Right cardiac atrium (tissue), 5 donors: ENCODE measurements at regions not wholly inside any gene's neighbourhood (a gene's known extent, or its start where the extent isn't known, plus 50 kb on each side); places are given as distances from the start of the nearest gene placed in this dataset.

Experiments used
- ATAC-seq, 2 donors: fragments of 200-7000 bp; cut with Tn5 transposase; one replicate each; pipeline versions ENCODE4 v1.8.0 to v1.9.1; 2020; ENCODE audit warnings: moderate library complexity in 2 of 2, mild to moderate bottlenecking in 1 of 2
- DNase-seq, 3 donors: peaks; one replicate each; pipeline ENCODE4 v3.0.0-alpha.2; 2020
- H3K27ac ChIP-seq: one replicate; pipeline ENCODE4 v1.5.1; 2013; ENCODE audit warnings: mild to moderate bottlenecking, low read length, control low read depth, moderate library complexity
- H3K27me3 ChIP-seq: one replicate; pipeline ENCODE4 v1.6.1; 2013; ENCODE audit not compliant: control insufficient read depth, insufficient read depth
- H3K4me1 ChIP-seq: one replicate; pipeline ENCODE4 v1.6.1; 2013; ENCODE audit warnings: low read length; ENCODE audit not compliant: control insufficient read depth, insufficient read depth
- H3K4me3 ChIP-seq: one replicate; pipeline ENCODE4 v1.5.1; 2013; ENCODE audit warnings: low read length, control low read depth
- H3K9me3 ChIP-seq: one replicate; pipeline ENCODE4 v1.6.1; 2013; ENCODE audit warnings: low read length; ENCODE audit not compliant: control insufficient read depth
- WGBS: extraction: QIAGEN DNeasy Blood & Tissue Kit; methylation state at CpG from one replicate; pipeline ENCODE4 v1.1.7; 2013; 5-methylcytosine and 5-hydroxymethylcytosine counted together
- intact Hi-C, 4 donors: fragments of 100-400 bp; cut with DNase I; formaldehyde crosslinking; loops; one replicate each; pipeline versions ENCODE4 v1.11.0 to v1.14.0; 2022 to 2023
- donor health status: healthy with polysubstance abuse.
- donor health status: DM: no; HTN: yes; CAD: no.
- donor health status: DM: no; HTN: no; CAD: no.
- donor health status: DM: no; HTN: yes; CAD: no; lungs with severe emphysema.
- donor health status: DM: yes; HTN: yes; CAD: no.

GRCh38 chr16:6557353-6558023, 775.2 kb upstream of the RBFOX1 start:
- no peak overlapping the region for H3K27ac ChIP-seq
- 51% methylated on average over 11 of the region's 11 CpGs for WGBS
- no peaks in the 10 kb centered on the region for H3K9me3 ChIP-seq
- ATAC-seq (no peak), DNase-seq (no peak)
- intact Hi-C loops: no loop called here
- no peak overlapping the region for H3K4me3 ChIP-seq
- H3K4me1 ChIP-seq: no peaks in the 10 kb centered on the region
- H3K27me3 ChIP-seq: no peaks in the 10 kb centered on the region

GRCh38 chr16:6549415-6549814, 783.2 kb upstream of the RBFOX1 start:
- DNase-seq: no peak
- Histone ChIP-seq H3K27me3 (no peaks in the 10 kb centered on the region), H3K9me3 (no peaks in the 10 kb centered on the region), H3K4me3 (no peak overlapping the region), H3K4me1 (no peaks in the 10 kb centered on the region), H3K27ac (no peak overlapping the region)
- intact Hi-C loops: no loop called here
- WGBS: 81% methylated on average over 1 of the region's 1 CpG
- ATAC-seq: no peak

GRCh38 chr16:6548507-6548906, 784.1 kb upstream of the RBFOX1 start:
- Histone ChIP-seq H3K4me1 (no peaks in the 10 kb centered on the region), H3K9me3 (no peaks in the 10 kb centered on the region), H3K27me3 (no peaks in the 10 kb centered on the region), H3K4me3 (no peak overlapping the region), H3K27ac (no peak overlapping the region)
- no peak for ATAC-seq
- intact Hi-C loops: no loop called here
- WGBS: 87% methylated on average over 11 of the region's 11 CpGs
- DNase-seq: no peak

GRCh38 chr16:6547131-6547530, 785.5 kb upstream of the RBFOX1 start:
- no peaks in the 10 kb centered on the region for H3K27me3 ChIP-seq
- no peaks in the 10 kb centered on the region for H3K9me3 ChIP-seq
- no peak overlapping the region for H3K4me3 ChIP-seq
- H3K27ac ChIP-seq: no peak overlapping the region
- WGBS: 47% methylated on average over 3 of the region's 3 CpGs
- no peak for ATAC-seq
- DNase-seq: no peak
- no peaks in the 10 kb centered on the region for H3K4me1 ChIP-seq
- intact Hi-C loops: no loop called here

- no peak for ATAC-seq
- Histone ChIP-seq H3K27me3 (no peaks in the 10 kb centered on the region), H3K27ac (no peak overlapping the region), H3K4me1 (no peaks in the 10 kb centered on the region), H3K4me3 (no peak overlapping the region), H3K9me3 (no peaks in the 10 kb centered on the region)
- WGBS: 69% methylated on average over 7 of the region's 7 CpGs
- no peak for DNase-seq
- intact Hi-C loops: no loop called here
Observed at GRCh38 chr16:6545329-6545728, 787.3 kb upstream of the RBFOX1 start.

GRCh38 chr16:6541267-6541666, 791.4 kb upstream of the RBFOX1 start:
- no peak for DNase-seq
- intact Hi-C loops: no loop called here
- no peak overlapping the region for H3K27ac ChIP-seq
- no peaks in the 10 kb centered on the region for H3K9me3 ChIP-seq
- H3K4me3 ChIP-seq: no peak overlapping the region
- no peaks in the 10 kb centered on the region for H3K4me1 ChIP-seq
- no peak for ATAC-seq
- WGBS: 61% methylated on average over 3 of the region's 3 CpGs
- H3K27me3 ChIP-seq: no peaks in the 10 kb centered on the region

- DNase-seq (no peak), ATAC-seq (no peak)
- no peak overlapping the region for H3K4me3 ChIP-seq
- H3K27me3 ChIP-seq: no peaks in the 10 kb centered on the region
- H3K9me3 ChIP-seq: no peaks in the 10 kb centered on the region
- WGBS: 59% methylated on average over 2 of the region's 2 CpGs
- H3K4me1 ChIP-seq: no peaks in the 10 kb centered on the region
- intact Hi-C loops: no loop called here
- H3K27ac ChIP-seq: no peak overlapping the region
Observed at GRCh38 chr16:6536411-6536810, 796.2 kb upstream of the RBFOX1 start.

GRCh38 chr16:6531067-6531466, 801.6 kb upstream of the RBFOX1 start:
- no peak overlapping the region for H3K27ac ChIP-seq
- 54% methylated on average over 3 of the region's 3 CpGs for WGBS
- DNase-seq: no peak
- intact Hi-C loops: no loop called here
- no peaks in the 10 kb centered on the region for H3K27me3 ChIP-seq
- no peaks in the 10 kb centered on the region for H3K4me1 ChIP-seq
- H3K9me3 ChIP-seq: no peaks in the 10 kb centered on the region
- no peak for ATAC-seq
- no peak overlapping the region for H3K4me3 ChIP-seq

GRCh38 chr16:6528217-6528616, 804.4 kb upstream of the RBFOX1 start:
- 50% methylated on average over 2 of the region's 2 CpGs for WGBS
- H3K27me3 ChIP-seq: no peaks in the 10 kb centered on the region
- DNase-seq (no peak), ATAC-seq (no peak)
- no peaks in the 10 kb centered on the region for H3K9me3 ChIP-seq
- no peak overlapping the region for H3K4me3 ChIP-seq
- H3K27ac ChIP-seq: no peak overlapping the region
- H3K4me1 ChIP-seq: no peaks in the 10 kb centered on the region
- intact Hi-C loops: loop anchor here in 1 of 4 donors (10.0 kb wide), 1 partner anchor 57 kb away; no protein-coding TSS in a partner anchor

GRCh38 chr16:6527646-6528045, 805.0 kb upstream of the RBFOX1 start:
- H3K27ac ChIP-seq: no peak overlapping the region
- no peaks in the 10 kb centered on the region for H3K9me3 ChIP-seq
- intact Hi-C loops: loop anchor here in 1 of 4 donors (10.0 kb wide), 1 partner anchor 57 kb away; no protein-coding TSS in a partner anchor
- no peaks in the 10 kb centered on the region for H3K27me3 ChIP-seq
- DNase-seq (no peak), ATAC-seq (no peak)
- H3K4me1 ChIP-seq: no peaks in the 10 kb centered on the region
- 64% methylated on average over 7 of the region's 7 CpGs for WGBS
- no peak overlapping the region for H3K4me3 ChIP-seq

GRCh38 chr16:6524501-6524900, 808.1 kb upstream of the RBFOX1 start:
- Histone ChIP-seq H3K27ac (no peak overlapping the region), H3K4me1 (no peaks in the 10 kb centered on the region), H3K27me3 (no peaks in the 10 kb centered on the region), H3K9me3 (no peaks in the 10 kb centered on the region), H3K4me3 (no peak overlapping the region)
- 55% methylated on average over 1 of the region's 1 CpG for WGBS
- DNase-seq (no peak), ATAC-seq (no peak)
- intact Hi-C loops: loop anchor here in 1 of 4 donors (10.0 kb wide), 1 partner anchor 60 kb away; no protein-coding TSS in a partner anchor
